HCT116 (cell line): ENCODE measurements at regions not wholly inside any gene's neighbourhood (a gene's known extent, or its start where the extent isn't known, plus 50 kb on each side); places are given as distances from the start of the nearest gene placed in this dataset.

Experiments used
- ATAC-seq: fragments of 200-7000 bp; cut with Tn5 transposase; 2 replicates; pipeline ENCODE4 v1.9.1; 2020; ENCODE audit warnings: mild to moderate bottlenecking, moderate library complexity
- BruUV-seq: library from RNA; stranded (reverse); fragments of 400-500 nt; replicated peaks from 2 replicates; lab custom pipeline; 2021; lab: Mats Ljungman, UMichigan
- CTCF ChIA-PET: fragments of 300-600 bp; sonication (Branson Sonifier 250); formaldehyde crosslinking; loops from one replicate; lab custom pipeline; 2021; ENCODE audit warnings: antibody characterized with exemption; lab: Charles Lee
- POLR2A ChIA-PET: fragments of 300-600, 350-600 bp; sonication (Branson Sonifier 250); formaldehyde crosslinking; loops from one replicate; lab custom pipeline; 2021; ENCODE audit warnings: antibody characterized with exemption; lab: Charles Lee
- RAD21 ChIA-PET, 2 experiments: fragments of 300-600 bp; sonication (Branson Sonifier 250); formaldehyde crosslinking; loops; one replicate each; lab custom pipeline; 2023; ENCODE audit warnings: low total read pairs in 2 of 2; ENCODE audit not compliant: uncharacterized antibody in 2 of 2, unreplicated experiment in 2 of 2, low non-redundant PET in 1 of 2; lab: Charles Lee
- DNase-seq: peaks from one replicate; pipeline ENCODE4 v3.0.0-alpha.2; 2010; ENCODE audit warnings: low read depth, low spot score
- H2AFZ ChIP-seq: fragments of 200-600 bp; shearing (Covaris generic), sonication (generic); 2 replicates; pipeline ENCODE4 v1.6.1; 2017; ENCODE audit warnings: low read depth, mixed run types, mixed read lengths, antibody characterized with exemption, low read length; ENCODE audit not compliant: poor library complexity, severe bottlenecking
- H3K27ac ChIP-seq: 2 replicates; pipeline ENCODE4 v1.5.1; 2012; ENCODE audit warnings: low read depth, low read length
- H3K27me3 ChIP-seq: fragments of 200-600 bp; sonication (generic); 2 replicates; pipeline ENCODE4 v1.6.1; 2016; ENCODE audit warnings: mixed run types, low read length, mixed read lengths; ENCODE audit not compliant: insufficient read depth
- H3K36me3 ChIP-seq, 2 experiments: fragments of 200-500 bp in 1 of 2; fragments of 200-600 bp in 1 of 2; sonication (Bioruptor generic) in 1 of 2; sonication (generic) in 1 of 2; 2 replicates each; pipeline versions ENCODE4 v1.5.1 to v1.6.1; 2014 to 2016; ENCODE audit warnings: low read length in 2 of 2, inconsistent platforms in 1 of 2, mixed read lengths in 1 of 2, mixed run types in 1 of 2; ENCODE audit not compliant: insufficient read depth in 2 of 2, control insufficient read depth in 1 of 2
- H3K4me1 ChIP-seq, 2 experiments: fragments of 200-600 bp in 1 of 2; sonication (generic) in 1 of 2; 2 replicates each; pipeline versions ENCODE4 v1.5.1 to v1.6.1; 2012 to 2017; ENCODE audit warnings: low read length in 2 of 2, inconsistent platforms in 1 of 2, mild to moderate bottlenecking in 1 of 2, mixed read lengths in 1 of 2, mixed run types in 1 of 2, moderate library complexity in 1 of 2; ENCODE audit not compliant: insufficient read depth in 2 of 2, control insufficient read depth in 1 of 2
- H3K4me2 ChIP-seq: fragments of 200-600 bp; sonication (generic); 2 replicates; pipeline ENCODE4 v1.6.1; 2017; ENCODE audit warnings: mixed run types, low read length, mixed read lengths
- H3K4me3 ChIP-seq, 2 experiments: fragments of 200-600 bp in 1 of 2; sonication (generic) in 1 of 2; replicated peaks in 1 of 2; 2 replicates each; pipeline ENCODE4 v1.5.1; 2011 to 2016; ENCODE audit warnings: low read length in 2 of 2, control low read depth in 1 of 2, low read depth in 1 of 2, mild to moderate bottlenecking in 1 of 2, mixed read lengths in 1 of 2, mixed run types in 1 of 2
- H3K79me2 ChIP-seq: fragments of 200-600 bp; sonication (generic); 2 replicates; pipeline ENCODE4 v1.6.1; 2017; ENCODE audit warnings: mild to moderate bottlenecking, mixed run types, low read length, moderate library complexity, mixed read lengths; ENCODE audit not compliant: insufficient read depth
- H3K9ac ChIP-seq: fragments of 200-600 bp; sonication (generic); 2 replicates; pipeline ENCODE4 v1.6.1; 2016; ENCODE audit warnings: low read length, mixed read lengths
- H3K9me2 ChIP-seq: fragments of 200-600 bp; sonication (generic), shearing (Covaris generic); 2 replicates; pipeline ENCODE4 v1.6.1; 2017; ENCODE audit warnings: mixed run types, mild to moderate bottlenecking, moderate library complexity; ENCODE audit not compliant: insufficient read depth
- H3K9me3 ChIP-seq, 2 experiments: fragments of 200-500 bp in 1 of 2; fragments of 200-600 bp in 1 of 2; sonication (Bioruptor generic) in 1 of 2; sonication (generic) in 1 of 2; 2 replicates each; pipeline ENCODE4 v1.6.1; 2014 to 2017; ENCODE audit warnings: low read length in 2 of 2, mixed read lengths in 2 of 2, inconsistent platforms in 1 of 2, low read depth in 1 of 2, mild to moderate bottlenecking in 1 of 2, mixed run types in 1 of 2, moderate library complexity in 1 of 2; ENCODE audit not compliant: control insufficient read depth in 1 of 2, insufficient read depth in 1 of 2
- H4K20me1 ChIP-seq: fragments of 200-600 bp; sonication (generic), shearing (Covaris generic); 2 replicates; pipeline ENCODE4 v1.6.1; 2017; ENCODE audit warnings: mixed run types, mild to moderate bottlenecking, moderate library complexity; ENCODE audit not compliant: insufficient read depth
- CEBPB ChIP-seq: IDR thresholded peaks from 2 replicates; pipeline ENCODE4 v1.6.1; 2012; ENCODE audit warnings: low read depth
- ELF1 ChIP-seq: IDR thresholded peaks from 2 replicates; pipeline ENCODE4 v1.6.1; 2012; ENCODE audit warnings: low read depth, borderline replicate concordance
- FOSL1 ChIP-seq: IDR thresholded peaks from 2 replicates; pipeline ENCODE4 v1.6.1; 2012; ENCODE audit warnings: low read depth
- JUND ChIP-seq: IDR thresholded peaks from 2 replicates; pipeline ENCODE4 v1.6.1; 2012
- POLR2A ChIP-seq: IDR thresholded peaks from 2 replicates; pipeline ENCODE4 v1.7.0; 2011; ENCODE audit warnings: borderline replicate concordance; ENCODE audit not compliant: insufficient read depth, insufficient read length; ENCODE audit errors: extremely low read depth
- POLR2AphosphoS5 ChIP-seq: IDR thresholded peaks from 2 replicates; pipeline ENCODE4 v1.6.1; 2011; ENCODE audit warnings: mild to moderate bottlenecking, low read depth, low read length, moderate library complexity
- YY1 ChIP-seq: IDR thresholded peaks from 2 replicates; pipeline ENCODE4 v1.6.1; 2011; ENCODE audit warnings: low read length, low read depth, moderate library complexity, mild to moderate bottlenecking; ENCODE audit not compliant: insufficient replicate concordance; ENCODE audit errors: extremely low read depth
- ZFX ChIP-seq: fragments of 450-650 bp; IDR thresholded peaks from 2 replicates; pipeline ENCODE4 v1.6.1; 2017
- intact Hi-C: fragments of 100-400 bp; cut with micrococcal nuclease; formaldehyde crosslinking; loops from 2 replicates; pipeline ENCODE4 v1.10.0; 2022
- TF ChIP-seq, protein P1 (sequence below): IDR thresholded peaks from 2 replicates; pipeline ENCODE4 v1.6.1; 2012
- TF ChIP-seq, protein P2 (sequence below): IDR thresholded peaks from 2 replicates; pipeline ENCODE4 v1.6.1; 2012
- TF ChIP-seq, protein P3 (sequence below): IDR thresholded peaks from 2 replicates; pipeline ENCODE4 v1.6.1; 2012; ENCODE audit warnings: low read depth

DNA sequence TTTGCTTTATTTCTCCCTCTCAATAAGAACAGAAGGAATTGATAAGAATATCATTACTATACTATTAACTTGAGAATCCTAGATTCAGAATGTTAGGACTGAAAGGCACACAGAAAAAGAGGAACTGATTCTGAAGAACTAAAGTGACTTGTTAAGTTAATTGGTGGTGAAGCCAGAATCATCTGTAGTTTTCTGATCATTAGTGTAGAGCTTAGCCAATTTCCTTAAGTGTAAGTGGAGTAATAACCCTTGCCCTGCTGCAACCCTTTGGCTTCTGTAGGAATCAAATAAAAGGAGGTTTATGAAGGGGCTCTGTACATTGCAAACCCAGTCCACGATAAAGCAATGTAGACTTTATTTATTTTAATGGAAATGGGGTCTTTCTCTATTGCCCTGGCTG lies 1186.0 kb downstream of the SORCS3 start:
- TF ChIP-seq POLR2AphosphoS5 (no peak), POLR2A (no peak), JUND (no peak), FOSL1 (no peak), CEBPB (no peak), YY1 (no peak), ELF1 (no peak), ZFX (no peak)
- TF ChIP-seq, protein P1, sequence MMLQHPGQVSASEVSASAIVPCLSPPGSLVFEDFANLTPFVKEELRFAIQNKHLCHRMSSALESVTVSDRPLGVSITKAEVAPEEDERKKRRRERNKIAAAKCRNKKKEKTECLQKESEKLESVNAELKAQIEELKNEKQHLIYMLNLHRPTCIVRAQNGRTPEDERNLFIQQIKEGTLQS: no peak
- TF ChIP-seq, protein P2, sequence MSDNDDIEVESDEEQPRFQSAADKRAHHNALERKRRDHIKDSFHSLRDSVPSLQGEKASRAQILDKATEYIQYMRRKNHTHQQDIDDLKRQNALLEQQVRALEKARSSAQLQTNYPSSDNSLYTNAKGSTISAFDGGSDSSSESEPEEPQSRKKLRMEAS: no peak
- TF ChIP-seq, protein P3, sequence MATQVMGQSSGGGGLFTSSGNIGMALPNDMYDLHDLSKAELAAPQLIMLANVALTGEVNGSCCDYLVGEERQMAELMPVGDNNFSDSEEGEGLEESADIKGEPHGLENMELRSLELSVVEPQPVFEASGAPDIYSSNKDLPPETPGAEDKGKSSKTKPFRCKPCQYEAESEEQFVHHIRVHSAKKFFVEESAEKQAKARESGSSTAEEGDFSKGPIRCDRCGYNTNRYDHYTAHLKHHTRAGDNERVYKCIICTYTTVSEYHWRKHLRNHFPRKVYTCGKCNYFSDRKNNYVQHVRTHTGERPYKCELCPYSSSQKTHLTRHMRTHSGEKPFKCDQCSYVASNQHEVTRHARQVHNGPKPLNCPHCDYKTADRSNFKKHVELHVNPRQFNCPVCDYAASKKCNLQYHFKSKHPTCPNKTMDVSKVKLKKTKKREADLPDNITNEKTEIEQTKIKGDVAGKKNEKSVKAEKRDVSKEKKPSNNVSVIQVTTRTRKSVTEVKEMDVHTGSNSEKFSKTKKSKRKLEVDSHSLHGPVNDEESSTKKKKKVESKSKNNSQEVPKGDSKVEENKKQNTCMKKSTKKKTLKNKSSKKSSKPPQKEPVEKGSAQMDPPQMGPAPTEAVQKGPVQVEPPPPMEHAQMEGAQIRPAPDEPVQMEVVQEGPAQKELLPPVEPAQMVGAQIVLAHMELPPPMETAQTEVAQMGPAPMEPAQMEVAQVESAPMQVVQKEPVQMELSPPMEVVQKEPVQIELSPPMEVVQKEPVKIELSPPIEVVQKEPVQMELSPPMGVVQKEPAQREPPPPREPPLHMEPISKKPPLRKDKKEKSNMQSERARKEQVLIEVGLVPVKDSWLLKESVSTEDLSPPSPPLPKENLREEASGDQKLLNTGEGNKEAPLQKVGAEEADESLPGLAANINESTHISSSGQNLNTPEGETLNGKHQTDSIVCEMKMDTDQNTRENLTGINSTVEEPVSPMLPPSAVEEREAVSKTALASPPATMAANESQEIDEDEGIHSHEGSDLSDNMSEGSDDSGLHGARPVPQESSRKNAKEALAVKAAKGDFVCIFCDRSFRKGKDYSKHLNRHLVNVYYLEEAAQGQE: no peak

More for the DNA sequence above, 1186.0 kb downstream of the SORCS3 start:
- ChIA-PET POLR2A (no interaction called here), CTCF (no interaction called here), RAD21 (no interaction called here)
- Histone ChIP-seq H3K27me3 (no peaks in the 10 kb centered on the region), H3K4me3 (no peak overlapping the region), H3K4me2 (no peak overlapping the region), H3K79me2 (no peaks in the 10 kb centered on the region), H3K27ac (no peak overlapping the region), H3K9me2 (no peaks in the 10 kb centered on the region), H4K20me1 (no peaks in the 10 kb centered on the region), H3K9ac (no peak overlapping the region), H3K4me1 (no peaks in the 10 kb centered on the region), H3K9me3 (peaks cover 15 to 48% of the 10 kb centered on the region in 2 experiments; a peak in 3 of 4 replicates), H2AFZ (no peak overlapping the region), H3K36me3 (no peaks in the 10 kb centered on the region)
- no TSS peak for BruUV-seq
- DNase-seq (no peak), ATAC-seq (no peak)
- intact Hi-C loops: no loop called here
